PC-9 (cell line): ENCODE measurements at regions not wholly inside any gene's neighbourhood (a gene's known extent, or its start where the extent isn't known, plus 50 kb on each side); places are given as distances from the start of the nearest gene placed in this dataset.
"Not testable (repeated sequence)": the region's sequence is repeated elsewhere in the genome, so short reads cannot be mapped to it uniquely, and the experiment has no call there.

Source experiments
- EZH2 ChIP-seq: fragments of 200-600 bp; sonication (generic); IDR thresholded peaks from 2 replicates; pipeline ENCODE4 v1.8.0; 2017; ENCODE audit warnings: antibody characterized with exemption, low read depth
- TF ChIP-seq, protein P1 (sequence below): fragments of 200-600 bp; sonication (generic); conservative IDR thresholded peaks from 2 replicates; pipeline ENCODE4 v1.6.1; 2017; ENCODE audit warnings: mixed run types, antibody characterized with exemption, mild to moderate bottlenecking, moderate library complexity

DNA sequence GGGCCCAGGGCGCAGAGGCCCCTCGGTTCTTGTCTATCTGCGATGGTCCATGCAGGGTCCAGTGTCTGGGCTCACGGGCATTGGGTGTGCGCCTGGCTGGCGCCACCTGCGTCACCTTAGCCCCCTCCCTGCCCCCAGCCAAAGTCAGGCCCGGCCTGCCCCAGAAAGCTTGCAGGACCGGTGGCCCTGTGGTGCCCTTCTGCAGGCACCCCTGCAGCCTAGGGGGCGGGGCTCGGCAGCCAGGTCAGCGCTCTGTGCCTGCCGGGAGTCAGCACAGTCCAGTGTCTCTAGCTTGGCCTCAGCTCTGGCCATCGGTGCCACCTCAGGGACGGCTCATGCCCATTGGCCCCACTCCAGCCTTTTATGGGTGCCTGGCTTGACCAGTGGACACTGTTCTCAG, 99.7 kb downstream of the TMEM121 start:
- TF ChIP-seq, protein P1, sequence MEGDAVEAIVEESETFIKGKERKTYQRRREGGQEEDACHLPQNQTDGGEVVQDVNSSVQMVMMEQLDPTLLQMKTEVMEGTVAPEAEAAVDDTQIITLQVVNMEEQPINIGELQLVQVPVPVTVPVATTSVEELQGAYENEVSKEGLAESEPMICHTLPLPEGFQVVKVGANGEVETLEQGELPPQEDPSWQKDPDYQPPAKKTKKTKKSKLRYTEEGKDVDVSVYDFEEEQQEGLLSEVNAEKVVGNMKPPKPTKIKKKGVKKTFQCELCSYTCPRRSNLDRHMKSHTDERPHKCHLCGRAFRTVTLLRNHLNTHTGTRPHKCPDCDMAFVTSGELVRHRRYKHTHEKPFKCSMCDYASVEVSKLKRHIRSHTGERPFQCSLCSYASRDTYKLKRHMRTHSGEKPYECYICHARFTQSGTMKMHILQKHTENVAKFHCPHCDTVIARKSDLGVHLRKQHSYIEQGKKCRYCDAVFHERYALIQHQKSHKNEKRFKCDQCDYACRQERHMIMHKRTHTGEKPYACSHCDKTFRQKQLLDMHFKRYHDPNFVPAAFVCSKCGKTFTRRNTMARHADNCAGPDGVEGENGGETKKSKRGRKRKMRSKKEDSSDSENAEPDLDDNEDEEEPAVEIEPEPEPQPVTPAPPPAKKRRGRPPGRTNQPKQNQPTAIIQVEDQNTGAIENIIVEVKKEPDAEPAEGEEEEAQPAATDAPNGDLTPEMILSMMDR = not testable (repeated sequence)
- not testable (repeated sequence) for TF ChIP-seq EZH2
